DND-41 (cell line): ENCODE measurements at regions not wholly inside any gene's neighbourhood (a gene's known extent, or its start where the extent isn't known, plus 50 kb on each side); places are given as distances from the start of the nearest gene placed in this dataset.

Source experiments
- ATAC-seq: fragments of 200-7000 bp; cut with Tn5 transposase; 3 replicates; pipeline ENCODE4 v1.9.1; 2021; ENCODE audit warnings: low read depth; ENCODE audit not compliant: insufficient read depth
- DNase-seq: peaks from one replicate; pipeline ENCODE4 v3.0.0-alpha.2; 2020
- H2AFZ ChIP-seq: 2 replicates; pipeline ENCODE4 v1.6.0; 2012; ENCODE audit warnings: low read depth, low read length
- H3K27ac ChIP-seq: 2 replicates; pipeline ENCODE4 v1.5.1; 2012; ENCODE audit warnings: low read length, inconsistent platforms
- H3K27me3 ChIP-seq: fragments of 200-600 bp; sonication (generic); 2 replicates; pipeline ENCODE4 v1.6.0; 2012; ENCODE audit warnings: low read length, mild to moderate bottlenecking, inconsistent platforms; ENCODE audit not compliant: insufficient read depth, poor library complexity
- H3K36me3 ChIP-seq: 2 replicates; pipeline ENCODE4 v1.5.1; 2012; ENCODE audit warnings: low read length, inconsistent platforms; ENCODE audit not compliant: insufficient read depth
- H3K4me1 ChIP-seq: 2 replicates; pipeline ENCODE4 v1.5.1; 2012; ENCODE audit warnings: mild to moderate bottlenecking, low read length; ENCODE audit not compliant: insufficient read depth
- H3K4me2 ChIP-seq: 2 replicates; pipeline ENCODE4 v1.6.0; 2012; ENCODE audit warnings: mild to moderate bottlenecking, moderate library complexity, low read length, inconsistent platforms; ENCODE audit not compliant: insufficient read depth
- H3K4me3 ChIP-seq, 2 experiments: fragments of 200-600 bp in 1 of 2; shearing (Covaris generic) in 1 of 2; 2 replicates each; pipeline ENCODE4 v1.5.1; 2012 to 2016; ENCODE audit warnings: inconsistent platforms in 2 of 2, low read length in 2 of 2, mild to moderate bottlenecking in 2 of 2, low read depth in 1 of 2, moderate library complexity in 1 of 2
- H3K79me2 ChIP-seq: 2 replicates; pipeline ENCODE4 v1.6.0; 2012; ENCODE audit warnings: low read length, inconsistent platforms; ENCODE audit not compliant: insufficient read depth
- H3K9ac ChIP-seq: 2 replicates; pipeline ENCODE4 v1.6.0; 2012; ENCODE audit warnings: low read depth, mild to moderate bottlenecking, inconsistent platforms, low read length, moderate library complexity
- H3K9me3 ChIP-seq: 2 replicates; pipeline ENCODE4 v1.5.1; 2012; ENCODE audit warnings: low read length, moderate library complexity, mild to moderate bottlenecking, inconsistent platforms; ENCODE audit not compliant: insufficient read depth, severe bottlenecking
- H4K20me1 ChIP-seq: 2 replicates; pipeline ENCODE4 v1.6.0; 2012; ENCODE audit warnings: low read length; ENCODE audit not compliant: insufficient read depth
- CTCF ChIP-seq: IDR thresholded peaks from 2 replicates; pipeline ENCODE4 v1.5.1; 2012; ENCODE audit warnings: borderline replicate concordance, low read length, moderate library complexity, mild to moderate bottlenecking; ENCODE audit not compliant: poor library complexity, severe bottlenecking; ENCODE audit errors: extremely low read depth
- EZH2 ChIP-seq: IDR thresholded peaks from 3 replicates; pipeline ENCODE4 v1.6.1; 2012; ENCODE audit warnings: borderline replicate concordance, low read depth, mild to moderate bottlenecking, moderate library complexity, low read length, inconsistent platforms; ENCODE audit not compliant: severe bottlenecking

DNA sequence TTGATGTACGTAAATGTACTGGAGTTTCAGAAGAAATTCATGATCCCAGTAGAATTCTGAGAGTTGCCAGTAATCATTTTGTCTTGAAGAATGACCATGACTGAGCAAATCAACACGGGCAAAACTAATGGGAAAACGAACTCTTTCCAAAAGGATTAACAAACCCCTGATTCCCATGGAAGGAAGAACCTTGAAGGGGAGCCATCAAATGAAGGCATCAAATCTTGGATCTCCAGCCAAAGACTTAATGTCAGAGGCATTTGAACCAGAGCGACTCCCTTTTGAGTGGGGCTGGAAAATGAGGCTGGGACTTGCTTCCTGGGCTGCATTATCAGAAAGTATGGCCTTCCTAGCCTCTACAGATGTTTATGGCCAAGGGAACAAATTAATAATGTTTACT, 364.4 kb upstream of the PRKCQ start:
- ATAC-seq (no peak), DNase-seq (no peak)
- Histone ChIP-seq H3K36me3 (no peaks in the 10 kb centered on the region), H3K79me2 (no peaks in the 10 kb centered on the region), H3K27me3 (no peaks in the 10 kb centered on the region), H4K20me1 (no peaks in the 10 kb centered on the region), H3K27ac (no peak overlapping the region), H3K4me1 (no peaks in the 10 kb centered on the region), H3K9ac (no peak overlapping the region), H3K4me3 (no peak overlapping the region), H2AFZ (no peak overlapping the region), H3K9me3 (no peaks in the 10 kb centered on the region), H3K4me2 (no peak overlapping the region)
- TF ChIP-seq CTCF (no peak), EZH2 (no peak)

DNA sequence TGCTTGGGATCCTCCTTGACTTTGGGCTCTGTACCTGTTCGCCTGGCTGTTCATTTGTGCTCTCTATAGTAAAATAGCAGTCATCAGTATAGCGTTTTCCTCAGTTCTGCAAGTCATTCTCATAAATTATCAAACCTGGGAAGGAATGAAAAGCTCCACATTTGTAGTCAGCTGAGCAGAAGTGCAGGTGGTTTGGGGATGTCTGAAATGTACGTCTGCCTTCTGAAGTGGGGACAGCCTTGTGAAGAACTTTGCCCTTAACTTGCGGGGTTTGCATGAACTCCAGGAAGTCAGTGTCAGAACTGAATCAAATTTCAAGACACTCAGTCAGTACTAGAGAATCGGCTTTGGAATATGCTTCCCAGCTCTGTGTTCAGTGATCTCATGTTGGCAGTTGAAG, 358.3 kb upstream of the PRKCQ start:
- no peaks in the 10 kb centered on the region for H3K9me3 ChIP-seq
- H3K4me3 ChIP-seq, result no peak overlapping the region
- H3K27ac ChIP-seq, result no peak overlapping the region
- H3K9ac ChIP-seq, result no peak overlapping the region
- H3K36me3 ChIP-seq, result no peaks in the 10 kb centered on the region
- H4K20me1 ChIP-seq, result no peaks in the 10 kb centered on the region
- TF ChIP-seq CTCF (no peak), EZH2 (no peak)
- DNase-seq (no peak), ATAC-seq (no peak)
- H3K27me3 ChIP-seq, result no peaks in the 10 kb centered on the region
- no peaks in the 10 kb centered on the region for H3K4me1 ChIP-seq
- H3K4me2 ChIP-seq, result no peak overlapping the region
- H2AFZ ChIP-seq, result no peak overlapping the region; the same call in 1 of the 2 replicates
- H3K79me2 ChIP-seq, result no peaks in the 10 kb centered on the region

GRCh38 chr10:6936931-6937330, 356.9 kb upstream of the PRKCQ start:
- H3K9me3 ChIP-seq, result no peaks in the 10 kb centered on the region

More at GRCh38 chr10:6936931-6937330, 356.9 kb upstream of the PRKCQ start:
- no peak for ATAC-seq
- Histone ChIP-seq H3K27me3 (no peaks in the 10 kb centered on the region), H4K20me1 (no peaks in the 10 kb centered on the region), H3K4me3 (no peak overlapping the region), H3K27ac (no peak overlapping the region), H3K79me2 (no peaks in the 10 kb centered on the region), H3K4me1 (no peaks in the 10 kb centered on the region), H3K9ac (no peak overlapping the region), H3K4me2 (no peak overlapping the region), H3K36me3 (no peaks in the 10 kb centered on the region), H2AFZ (no peak overlapping the region)
- TF ChIP-seq CTCF (no peak), EZH2 (no peak)
- no peak for DNase-seq
